ENCODE measurements at regions not wholly inside any gene's neighbourhood (a gene's known extent, or its start where the extent isn't known, plus 50 kb on each side); places are given as distances from the start of the nearest gene placed in this dataset.

DNA sequence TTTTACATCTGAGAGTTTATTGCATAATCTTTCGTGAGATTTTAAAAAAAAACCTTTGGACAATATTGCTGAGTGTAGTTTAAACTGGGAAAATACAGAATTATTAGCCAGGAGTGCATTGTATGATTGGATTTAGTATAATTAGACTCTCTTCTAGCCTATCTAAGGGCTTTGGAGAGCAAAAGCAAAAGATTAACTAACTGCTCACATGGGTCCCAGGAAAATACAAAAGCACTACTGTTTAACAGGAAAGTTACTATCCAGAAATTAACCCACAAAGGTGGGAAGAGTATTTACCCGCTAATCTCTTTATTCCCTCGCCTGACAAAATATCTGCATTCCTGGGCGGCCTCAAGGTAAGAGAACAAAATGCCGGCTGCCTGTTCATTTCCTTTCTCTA, 309.5 kb downstream of the ATXN7L3B start:
- TF ChIP-seq POLR2A (IDR thresholded peaks at IDR 0.05) = no peak
- TF ChIP-seq, protein P1, sequence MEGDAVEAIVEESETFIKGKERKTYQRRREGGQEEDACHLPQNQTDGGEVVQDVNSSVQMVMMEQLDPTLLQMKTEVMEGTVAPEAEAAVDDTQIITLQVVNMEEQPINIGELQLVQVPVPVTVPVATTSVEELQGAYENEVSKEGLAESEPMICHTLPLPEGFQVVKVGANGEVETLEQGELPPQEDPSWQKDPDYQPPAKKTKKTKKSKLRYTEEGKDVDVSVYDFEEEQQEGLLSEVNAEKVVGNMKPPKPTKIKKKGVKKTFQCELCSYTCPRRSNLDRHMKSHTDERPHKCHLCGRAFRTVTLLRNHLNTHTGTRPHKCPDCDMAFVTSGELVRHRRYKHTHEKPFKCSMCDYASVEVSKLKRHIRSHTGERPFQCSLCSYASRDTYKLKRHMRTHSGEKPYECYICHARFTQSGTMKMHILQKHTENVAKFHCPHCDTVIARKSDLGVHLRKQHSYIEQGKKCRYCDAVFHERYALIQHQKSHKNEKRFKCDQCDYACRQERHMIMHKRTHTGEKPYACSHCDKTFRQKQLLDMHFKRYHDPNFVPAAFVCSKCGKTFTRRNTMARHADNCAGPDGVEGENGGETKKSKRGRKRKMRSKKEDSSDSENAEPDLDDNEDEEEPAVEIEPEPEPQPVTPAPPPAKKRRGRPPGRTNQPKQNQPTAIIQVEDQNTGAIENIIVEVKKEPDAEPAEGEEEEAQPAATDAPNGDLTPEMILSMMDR (IDR thresholded peaks at IDR 0.05) = no peak
